Cardiac muscle cell (in vitro differentiated cells and primary cell): ENCODE measurements at regions not wholly inside any gene's neighbourhood (a gene's known extent, or its start where the extent isn't known, plus 50 kb on each side); places are given as distances from the start of the nearest gene placed in this dataset.

Experiments
- DNase-seq, 2 donors: peaks; one replicate each; pipeline versions ENCODE4 v3.0.0 to v3.0.0-alpha.2; 2010 to 2017; ENCODE audit warnings: low read depth in 1 of 2, low spot score in 1 of 2
- H3K27ac ChIP-seq: fragments of 200-600 bp; sonication (generic); 2 replicates; pipeline ENCODE4 v1.5.1; 2016
- H3K27me3 ChIP-seq: fragments of 200-600 bp; sonication (generic); 2 replicates; pipeline ENCODE4 v1.6.0; 2016; ENCODE audit warnings: control low read depth
- H3K36me3 ChIP-seq: fragments of 200-600 bp; sonication (generic); 2 replicates; pipeline ENCODE4 v1.5.1; 2016; ENCODE audit warnings: control low read depth
- H3K4me1 ChIP-seq: fragments of 200-600 bp; sonication (generic); 2 replicates; pipeline ENCODE4 v1.8.1; 2017; ENCODE audit warnings: low read depth, mild to moderate bottlenecking, mixed run types
- H3K4me3 ChIP-seq: fragments of 200-600 bp; sonication (generic); 2 replicates; pipeline ENCODE4 v1.5.1; 2016; ENCODE audit warnings: mild to moderate bottlenecking
- H3K9me3 ChIP-seq: fragments of 200-600 bp; sonication (generic); 2 replicates; pipeline ENCODE4 v1.5.1; 2017; ENCODE audit warnings: low read depth, mild to moderate bottlenecking, control low read depth
- TF ChIP-seq, protein P1 (sequence below): IDR thresholded peaks from 2 replicates; pipeline ENCODE4 v1.5.1; 2012; ENCODE audit warnings: low read depth, mild to moderate bottlenecking, low read length

GRCh38 chr11:116694815-116695590, 77.8 kb downstream of the BUD13 start:
- no peak for DNase-seq
- Histone ChIP-seq H3K27me3 (no peaks in the 10 kb centered on the region), H3K36me3 (no peaks in the 10 kb centered on the region), H3K4me3 (no peak overlapping the region), H3K27ac (no peak overlapping the region), H3K9me3 (no peaks in the 10 kb centered on the region), H3K4me1 (no peaks in the 10 kb centered on the region)
- TF ChIP-seq, protein P1, sequence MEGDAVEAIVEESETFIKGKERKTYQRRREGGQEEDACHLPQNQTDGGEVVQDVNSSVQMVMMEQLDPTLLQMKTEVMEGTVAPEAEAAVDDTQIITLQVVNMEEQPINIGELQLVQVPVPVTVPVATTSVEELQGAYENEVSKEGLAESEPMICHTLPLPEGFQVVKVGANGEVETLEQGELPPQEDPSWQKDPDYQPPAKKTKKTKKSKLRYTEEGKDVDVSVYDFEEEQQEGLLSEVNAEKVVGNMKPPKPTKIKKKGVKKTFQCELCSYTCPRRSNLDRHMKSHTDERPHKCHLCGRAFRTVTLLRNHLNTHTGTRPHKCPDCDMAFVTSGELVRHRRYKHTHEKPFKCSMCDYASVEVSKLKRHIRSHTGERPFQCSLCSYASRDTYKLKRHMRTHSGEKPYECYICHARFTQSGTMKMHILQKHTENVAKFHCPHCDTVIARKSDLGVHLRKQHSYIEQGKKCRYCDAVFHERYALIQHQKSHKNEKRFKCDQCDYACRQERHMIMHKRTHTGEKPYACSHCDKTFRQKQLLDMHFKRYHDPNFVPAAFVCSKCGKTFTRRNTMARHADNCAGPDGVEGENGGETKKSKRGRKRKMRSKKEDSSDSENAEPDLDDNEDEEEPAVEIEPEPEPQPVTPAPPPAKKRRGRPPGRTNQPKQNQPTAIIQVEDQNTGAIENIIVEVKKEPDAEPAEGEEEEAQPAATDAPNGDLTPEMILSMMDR, result no peak

- no peaks in the 10 kb centered on the region for H3K27me3 ChIP-seq
- TF ChIP-seq, protein P1, result no peak
- no peak overlapping the region for H3K4me3 ChIP-seq
- DNase-seq, result no peak
- H3K4me1 ChIP-seq, result no peaks in the 10 kb centered on the region
- no peaks in the 10 kb centered on the region for H3K9me3 ChIP-seq
- H3K36me3 ChIP-seq, result no peaks in the 10 kb centered on the region
- no peak overlapping the region for H3K27ac ChIP-seq
Observed at GRCh38 chr11:116694349-116694725, 78.5 kb downstream of the BUD13 start.

GRCh38 chr11:116693593-116694348, 79.0 kb downstream of the BUD13 start:
- TF ChIP-seq, protein P1, result no peak
- DNase-seq, result no peak
- no peaks in the 10 kb centered on the region for H3K4me1 ChIP-seq
- H3K27ac ChIP-seq, result no peak overlapping the region
- H3K4me3 ChIP-seq, result no peak overlapping the region
- no peaks in the 10 kb centered on the region for H3K9me3 ChIP-seq
- no peaks in the 10 kb centered on the region for H3K27me3 ChIP-seq
- no peaks in the 10 kb centered on the region for H3K36me3 ChIP-seq

DNA sequence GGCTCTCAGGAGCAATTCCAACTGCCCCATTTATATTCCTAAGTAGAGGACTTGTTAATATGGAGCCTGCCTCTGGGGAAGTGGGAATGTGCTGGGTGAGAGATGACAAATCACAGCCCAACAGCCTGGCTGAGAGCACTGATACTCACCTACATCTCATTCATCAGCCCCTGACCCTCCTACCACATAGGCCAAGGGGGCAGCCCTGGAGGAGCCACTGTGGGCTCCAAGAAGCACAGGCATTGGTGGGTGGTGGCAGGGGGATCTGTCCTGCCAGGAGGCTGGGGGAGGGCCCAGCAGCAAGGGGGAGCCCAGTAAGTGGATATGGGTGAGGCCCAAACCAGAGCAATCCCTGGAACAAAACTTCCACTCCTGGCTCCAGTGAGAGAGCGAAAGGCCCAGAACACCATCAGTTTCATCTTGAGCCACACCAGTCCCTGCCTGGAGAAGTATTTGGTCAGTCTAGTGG, 79.7 kb downstream of the BUD13 start:
- TF ChIP-seq, protein P1, result no peak
- H3K27ac ChIP-seq, result no peak overlapping the region
- no peak for DNase-seq
- no peak overlapping the region for H3K4me3 ChIP-seq
- H3K9me3 ChIP-seq, result no peaks in the 10 kb centered on the region
- no peaks in the 10 kb centered on the region for H3K36me3 ChIP-seq
- H3K4me1 ChIP-seq, result no peaks in the 10 kb centered on the region
- H3K27me3 ChIP-seq, result no peaks in the 10 kb centered on the region

- Histone ChIP-seq H3K4me3 (no peak overlapping the region), H3K36me3 (no peaks in the 10 kb centered on the region), H3K27ac (no peak overlapping the region), H3K4me1 (no peaks in the 10 kb centered on the region), H3K9me3 (no peaks in the 10 kb centered on the region), H3K27me3 (no peaks in the 10 kb centered on the region)
- no peak for DNase-seq
- TF ChIP-seq, protein P1, result no peak
Observed at GRCh38 chr11:116692318-116693101, 80.3 kb downstream of the BUD13 start.
